Keratinocyte (primary cell): ENCODE measurements at regions not wholly inside any gene's neighbourhood (a gene's known extent, or its start where the extent isn't known, plus 50 kb on each side); places are given as distances from the start of the nearest gene placed in this dataset.

Experiments
- DNase-seq: peaks from one replicate; pipeline ENCODE4 v3.0.0-alpha.2; 2011; ENCODE audit warnings: low read depth, missing footprints, low spot score
- FAIRE-seq: peaks from 2 replicates; lab custom pipeline; 2011; peaks lifted over from hg19 to GRCh38; lab: Jason Lieb, UNC
- H2AFZ ChIP-seq: 2 replicates; pipeline ENCODE4 v1.6.0; 2012; ENCODE audit warnings: low read length, control low read depth, inconsistent platforms; ENCODE audit not compliant: control insufficient read depth
- H3K27ac ChIP-seq: 2 replicates; pipeline ENCODE4 v1.5.1; 2011; ENCODE audit warnings: low read length; ENCODE audit not compliant: control insufficient read depth, insufficient read depth
- H3K27me3 ChIP-seq: 3 replicates; pipeline ENCODE4 v1.6.0; 2011; ENCODE audit warnings: low read length; ENCODE audit not compliant: control insufficient read depth, insufficient read depth; ENCODE audit errors: extremely low read depth
- H3K36me3 ChIP-seq, 2 experiments: 2 replicates in 1 of 2; 3 replicates in 1 of 2; pipeline ENCODE4 v1.5.1; 2011; ENCODE audit warnings: low read length in 2 of 2, mild to moderate bottlenecking in 1 of 2; ENCODE audit not compliant: control insufficient read depth in 2 of 2, insufficient read depth in 2 of 2; ENCODE audit errors: extremely low read depth in 1 of 2
- H3K4me1 ChIP-seq: 3 replicates; pipeline ENCODE4 v1.5.1; 2011; ENCODE audit warnings: low read length; ENCODE audit not compliant: control insufficient read depth, insufficient read depth; ENCODE audit errors: extremely low read depth
- H3K4me2 ChIP-seq: 3 replicates; pipeline ENCODE4 v1.6.0; 2011; ENCODE audit warnings: low read depth, low read length; ENCODE audit not compliant: control insufficient read depth, insufficient read depth; ENCODE audit errors: extremely low read depth
- H3K4me3 ChIP-seq, 3 experiments: fragments of 200-600 bp in 1 of 3; sonication (generic) in 1 of 3; 2 replicates in 2 of 3; 3 replicates in 1 of 3; pipeline ENCODE4 v1.5.1; 2011 to 2016; ENCODE audit warnings: low read length in 3 of 3, mild to moderate bottlenecking in 3 of 3, control low read depth in 2 of 3, inconsistent platforms in 1 of 3, low read depth in 1 of 3, mixed read lengths in 1 of 3, mixed run types in 1 of 3, moderate library complexity in 1 of 3; ENCODE audit not compliant: control insufficient read depth in 2 of 3, insufficient read depth in 2 of 3; ENCODE audit errors: extremely low read depth in 1 of 3
- H3K79me2 ChIP-seq: 2 replicates; pipeline ENCODE4 v1.6.0; 2012; ENCODE audit warnings: low read length; ENCODE audit not compliant: control insufficient read depth, insufficient read depth
- H3K9ac ChIP-seq: 3 replicates; pipeline ENCODE4 v1.6.0; 2011; ENCODE audit warnings: low read length; ENCODE audit not compliant: control insufficient read depth, insufficient read depth; ENCODE audit errors: extremely low read depth
- H3K9me1 ChIP-seq: 3 replicates; pipeline ENCODE4 v1.6.0; 2011; ENCODE audit warnings: low read length; ENCODE audit not compliant: control insufficient read depth, insufficient read depth; ENCODE audit errors: extremely low read depth
- H3K9me3 ChIP-seq: 2 replicates; pipeline ENCODE4 v1.5.1; 2012; ENCODE audit warnings: low read depth, low read length; ENCODE audit not compliant: control insufficient read depth
- H4K20me1 ChIP-seq: 3 replicates; pipeline ENCODE4 v1.6.0; 2011; ENCODE audit warnings: low read length; ENCODE audit not compliant: control insufficient read depth, insufficient read depth; ENCODE audit errors: extremely low read depth
- EZH2 ChIP-seq: IDR thresholded peaks from one replicate; pipeline ENCODE4 v1.6.1; 2012; ENCODE audit warnings: inconsistent platforms, mild to moderate bottlenecking, low read length, moderate library complexity
- dilution Hi-C: fragments of 300-500 bp; cut with MboI; formaldehyde crosslinking; loops from one replicate; pipeline ENCODE4 v1.7.0; 2020; ENCODE audit warnings: low sequenced_read_pairs; ENCODE audit not compliant: extremely low pct_ligation_motif_present
- TF ChIP-seq, protein P1 (sequence below), 3 experiments: IDR thresholded peaks in 1 of 3; conservative IDR thresholded peaks in 1 of 3; optimal IDR thresholded peaks in 1 of 3; 2 replicates in 2 of 3; 3 replicates in 1 of 3; pipeline versions ENCODE3 to v1.5.1; 2011; ENCODE audit warnings: low read length in 3 of 3, mild to moderate bottlenecking in 3 of 3, moderate library complexity in 2 of 3, control low read depth in 1 of 3, inconsistent platforms in 1 of 3; ENCODE audit not compliant: insufficient read depth in 2 of 3; ENCODE audit errors: extremely low read depth in 1 of 3

DNA sequence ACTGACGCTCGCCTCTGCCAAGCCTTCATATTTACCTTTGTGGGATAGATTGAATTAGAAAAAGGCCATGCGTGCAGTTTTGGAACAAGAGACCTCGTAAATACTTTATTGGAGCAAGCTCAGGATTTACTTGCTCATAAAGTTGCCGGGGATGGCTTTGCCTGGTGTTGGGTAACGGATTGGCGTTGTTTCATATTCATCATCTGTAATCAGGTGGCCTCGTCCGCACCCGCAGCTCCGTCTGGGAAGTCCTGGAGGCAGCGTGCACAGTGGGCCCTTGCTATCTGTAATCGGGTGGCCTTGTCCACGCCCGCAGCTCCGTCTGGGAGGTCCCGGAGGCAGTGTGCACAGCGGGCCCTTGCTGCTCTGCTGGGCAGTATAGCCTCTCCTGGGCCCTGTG is 1209.3 kb downstream of the BRD1 start:
- Histone ChIP-seq H3K4me2 (no peak overlapping the region), H3K27ac (no peak overlapping the region), H3K36me3 (no peaks in the 10 kb centered on the region), H3K9ac (no peak overlapping the region), H3K27me3 (no peaks in the 10 kb centered on the region), H3K9me3 (peaks cover 23% of the 10 kb centered on the region), H3K9me1 (no peaks in the 10 kb centered on the region), H3K79me2 (no peaks in the 10 kb centered on the region), H3K4me1 (no peaks in the 10 kb centered on the region), H2AFZ (no peak overlapping the region), H4K20me1 (no peaks in the 10 kb centered on the region), H3K4me3 (no peak overlapping the region)
- TF ChIP-seq EZH2, result no peak
- TF ChIP-seq, protein P1, sequence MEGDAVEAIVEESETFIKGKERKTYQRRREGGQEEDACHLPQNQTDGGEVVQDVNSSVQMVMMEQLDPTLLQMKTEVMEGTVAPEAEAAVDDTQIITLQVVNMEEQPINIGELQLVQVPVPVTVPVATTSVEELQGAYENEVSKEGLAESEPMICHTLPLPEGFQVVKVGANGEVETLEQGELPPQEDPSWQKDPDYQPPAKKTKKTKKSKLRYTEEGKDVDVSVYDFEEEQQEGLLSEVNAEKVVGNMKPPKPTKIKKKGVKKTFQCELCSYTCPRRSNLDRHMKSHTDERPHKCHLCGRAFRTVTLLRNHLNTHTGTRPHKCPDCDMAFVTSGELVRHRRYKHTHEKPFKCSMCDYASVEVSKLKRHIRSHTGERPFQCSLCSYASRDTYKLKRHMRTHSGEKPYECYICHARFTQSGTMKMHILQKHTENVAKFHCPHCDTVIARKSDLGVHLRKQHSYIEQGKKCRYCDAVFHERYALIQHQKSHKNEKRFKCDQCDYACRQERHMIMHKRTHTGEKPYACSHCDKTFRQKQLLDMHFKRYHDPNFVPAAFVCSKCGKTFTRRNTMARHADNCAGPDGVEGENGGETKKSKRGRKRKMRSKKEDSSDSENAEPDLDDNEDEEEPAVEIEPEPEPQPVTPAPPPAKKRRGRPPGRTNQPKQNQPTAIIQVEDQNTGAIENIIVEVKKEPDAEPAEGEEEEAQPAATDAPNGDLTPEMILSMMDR (optimal IDR thresholded peaks at IDR 0.05 in 1 of 3, IDR thresholded peaks at IDR 0.05 in 1 of 3, conservative IDR thresholded peaks at IDR 0.05 in 1 of 3; ENCODE audit: extremely low read depth in 1 of 3, insufficient read depth in 2 of 3, low read length in 3 of 3), result no peak
- dilution Hi-C loops, result no loop called here
- DNase-seq (no peak), FAIRE-seq (no peak)

DNA sequence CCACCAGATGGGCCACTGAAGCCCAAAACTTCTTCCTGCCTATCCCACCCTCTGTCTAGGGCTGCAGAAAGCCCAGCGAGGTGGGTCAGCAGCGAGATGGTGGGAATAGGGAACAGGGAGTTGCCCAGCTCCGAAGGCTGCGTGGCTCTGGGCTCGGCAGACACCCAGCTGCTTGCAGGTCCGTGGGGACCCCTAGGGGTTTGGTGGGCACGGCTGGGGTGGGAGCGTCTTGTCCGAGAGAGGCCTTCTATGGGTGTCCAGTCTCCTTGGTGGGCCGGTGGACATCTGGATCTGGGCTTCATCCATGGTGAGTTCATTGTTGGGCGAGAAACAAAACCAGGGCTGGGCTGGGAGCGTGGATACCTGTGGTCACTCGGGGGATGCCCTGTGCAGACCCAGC is 1211.0 kb downstream of the BRD1 start:
- Histone ChIP-seq H4K20me1 (no peaks in the 10 kb centered on the region), H3K9ac (no peak overlapping the region), H3K9me1 (no peaks in the 10 kb centered on the region), H3K27me3 (no peaks in the 10 kb centered on the region), H3K36me3 (no peaks in the 10 kb centered on the region), H3K79me2 (no peaks in the 10 kb centered on the region), H2AFZ (no peak overlapping the region), H3K27ac (no peak overlapping the region), H3K4me2 (no peak overlapping the region), H3K9me3 (peaks cover 25% of the 10 kb centered on the region), H3K4me1 (no peaks in the 10 kb centered on the region), H3K4me3 (no peak overlapping the region)
- TF ChIP-seq, protein P1 (optimal IDR thresholded peaks at IDR 0.05 in 1 of 3, IDR thresholded peaks at IDR 0.05 in 1 of 3, conservative IDR thresholded peaks at IDR 0.05 in 1 of 3; ENCODE audit: extremely low read depth in 1 of 3, insufficient read depth in 2 of 3, low read length in 3 of 3), result no peak
- no peak for TF ChIP-seq EZH2
- DNase-seq (no peak), FAIRE-seq (no peak)
- dilution Hi-C loops, result no loop called here
